ENCODE measurements at regions not wholly inside any gene's neighbourhood (a gene's known extent, or its start where the extent isn't known, plus 50 kb on each side); places are given as distances from the start of the nearest gene placed in this dataset.

DNA sequence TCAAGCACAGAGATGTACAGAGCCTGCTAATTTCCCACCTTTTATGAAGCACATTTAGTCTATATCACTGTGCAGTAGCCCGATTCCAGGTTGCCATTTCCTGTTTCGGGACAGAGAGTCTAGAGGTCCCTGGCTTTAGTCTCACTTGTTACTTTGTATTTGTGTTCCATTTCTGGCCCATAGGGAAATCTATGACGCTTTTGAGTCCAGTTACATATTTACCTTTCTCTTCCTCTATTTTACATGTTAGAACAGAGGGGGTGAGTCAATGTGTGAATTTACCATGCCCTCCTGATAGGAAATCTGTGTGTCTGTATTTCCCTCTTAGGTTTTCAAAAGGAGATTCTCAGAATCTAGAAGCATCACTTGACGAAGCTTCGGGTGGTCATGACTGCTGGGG is 227.1 kb upstream of the ZFHX3 start:
- H3K27me3 ChIP-seq = no peaks in the 10 kb centered on the region
- DNase-seq = no peak
- intact Hi-C loops (cut with DNase I; ENCODE audit: low total_unique reads) (no loop called here), in situ Hi-C loops (cut with MboI; ENCODE audit: low pct_ligation_motif_present in 1 of 4, low pct_unique_long_range_greater_than_20kb in 1 of 4, low sequenced_read_pairs in 3 of 4) (no loop called here)
- H3K36me3 ChIP-seq = no peaks in the 10 kb centered on the region
- H3K4me3 ChIP-seq = no peak overlapping the region
- H3K4me1 ChIP-seq = peaks cover 0 to 11% (median 0%) of the 10 kb centered on the region in 4 donors
- TF ChIP-seq, protein P1, sequence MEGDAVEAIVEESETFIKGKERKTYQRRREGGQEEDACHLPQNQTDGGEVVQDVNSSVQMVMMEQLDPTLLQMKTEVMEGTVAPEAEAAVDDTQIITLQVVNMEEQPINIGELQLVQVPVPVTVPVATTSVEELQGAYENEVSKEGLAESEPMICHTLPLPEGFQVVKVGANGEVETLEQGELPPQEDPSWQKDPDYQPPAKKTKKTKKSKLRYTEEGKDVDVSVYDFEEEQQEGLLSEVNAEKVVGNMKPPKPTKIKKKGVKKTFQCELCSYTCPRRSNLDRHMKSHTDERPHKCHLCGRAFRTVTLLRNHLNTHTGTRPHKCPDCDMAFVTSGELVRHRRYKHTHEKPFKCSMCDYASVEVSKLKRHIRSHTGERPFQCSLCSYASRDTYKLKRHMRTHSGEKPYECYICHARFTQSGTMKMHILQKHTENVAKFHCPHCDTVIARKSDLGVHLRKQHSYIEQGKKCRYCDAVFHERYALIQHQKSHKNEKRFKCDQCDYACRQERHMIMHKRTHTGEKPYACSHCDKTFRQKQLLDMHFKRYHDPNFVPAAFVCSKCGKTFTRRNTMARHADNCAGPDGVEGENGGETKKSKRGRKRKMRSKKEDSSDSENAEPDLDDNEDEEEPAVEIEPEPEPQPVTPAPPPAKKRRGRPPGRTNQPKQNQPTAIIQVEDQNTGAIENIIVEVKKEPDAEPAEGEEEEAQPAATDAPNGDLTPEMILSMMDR (IDR thresholded peaks at IDR 0.05) = peak in 1 of 5 experiments; percentile 30
- TF ChIP-seq POLR2AphosphoS5 (IDR thresholded peaks at IDR 0.05) (no peak), EP300 (IDR thresholded peaks at IDR 0.05; ENCODE audit: low read depth) (no peak), POLR2A (IDR thresholded peaks at IDR 0.05) (no peak)
- WGBS, 2 donors (ENCODE audit: low coverage in 1 of 2) = 36 to 63% methylated on average over 5 of the region's 5 CpGs
- H3K27ac ChIP-seq = peak overlapping the region in 3 of 4 donors; percentile 34 to 68 (median 41)
- no peaks in the 10 kb centered on the region for H3K9me3 ChIP-seq

DNA sequence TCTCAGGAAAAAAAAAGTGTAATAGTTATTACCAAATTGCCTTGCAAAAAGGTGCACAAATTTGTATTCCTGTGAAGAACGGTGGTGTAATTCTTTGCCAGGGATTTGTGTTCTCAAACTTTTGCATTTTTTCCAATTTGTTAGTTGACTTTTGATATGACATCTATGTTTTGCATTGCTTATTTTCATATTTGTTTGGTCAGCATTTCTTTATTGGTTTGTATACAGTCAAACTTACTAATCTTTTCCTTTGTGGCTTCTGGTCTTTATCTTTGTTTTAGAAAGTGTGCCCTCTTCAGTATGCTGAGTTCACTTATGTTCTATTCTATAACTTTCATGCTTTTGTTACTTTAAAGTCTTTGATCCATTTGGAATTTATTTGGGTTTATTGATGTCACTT is 226.2 kb upstream of the ZFHX3 start:
- peak overlapping the region in 1 of 4 donors; percentile 68 for H3K27ac ChIP-seq
- H3K9me3 ChIP-seq = no peaks in the 10 kb centered on the region
- intact Hi-C loops (cut with DNase I; ENCODE audit: low total_unique reads) (no loop called here), in situ Hi-C loops (cut with MboI; ENCODE audit: low pct_ligation_motif_present in 1 of 4, low pct_unique_long_range_greater_than_20kb in 1 of 4, low sequenced_read_pairs in 3 of 4) (no loop called here)
- no peaks in the 10 kb centered on the region for H3K27me3 ChIP-seq
- WGBS, 2 donors (ENCODE audit: low coverage in 1 of 2) = 90 to 91% methylated on average over 1 of the region's 1 CpG
- TF ChIP-seq POLR2AphosphoS5 (IDR thresholded peaks at IDR 0.05) (no peak), POLR2A (IDR thresholded peaks at IDR 0.05) (no peak), EP300 (IDR thresholded peaks at IDR 0.05; ENCODE audit: low read depth) (no peak)
- TF ChIP-seq, protein P1 (IDR thresholded peaks at IDR 0.05) = no peak
- no peak for DNase-seq
- H3K4me3 ChIP-seq = no peak overlapping the region
- H3K4me1 ChIP-seq = peaks cover 0 to 11% (median 0%) of the 10 kb centered on the region in 4 donors
- no peaks in the 10 kb centered on the region for H3K36me3 ChIP-seq

DNA sequence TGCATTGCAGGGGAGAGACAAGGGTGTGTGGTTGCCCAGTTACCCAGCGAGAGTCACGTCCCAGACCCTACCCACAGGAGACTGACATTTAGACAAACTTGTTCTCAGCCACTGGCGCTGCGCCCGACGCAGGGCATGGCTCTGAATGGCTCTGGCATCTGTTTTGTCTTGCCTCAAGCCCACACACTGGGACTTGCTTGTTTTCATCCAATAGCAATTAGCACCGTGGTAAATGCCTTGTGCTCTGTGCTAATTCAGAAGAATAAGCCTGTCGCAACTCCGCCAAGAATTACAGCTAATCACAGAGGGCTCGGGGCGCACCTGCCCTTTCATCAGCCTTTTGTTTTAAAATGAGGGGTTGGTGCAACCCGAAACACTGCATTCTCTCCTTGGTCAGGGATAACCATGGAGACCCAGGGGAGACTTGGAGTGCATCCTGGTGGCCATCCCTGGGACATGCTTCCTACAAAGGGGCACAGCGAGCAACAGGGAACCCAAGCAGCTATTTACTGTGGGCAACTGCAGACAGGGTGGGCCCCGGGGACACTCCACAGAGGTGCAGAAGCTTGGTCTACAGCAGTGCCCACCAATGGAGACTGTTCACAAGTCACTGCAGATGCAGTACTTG is 220.6 kb upstream of the ZFHX3 start:
- H3K36me3 ChIP-seq = no peaks in the 10 kb centered on the region
- no peaks in the 10 kb centered on the region for H3K4me1 ChIP-seq
- H3K9me3 ChIP-seq = no peaks in the 10 kb centered on the region
- TF ChIP-seq EP300 (IDR thresholded peaks at IDR 0.05; ENCODE audit: low read depth) = no peak
- TF ChIP-seq, protein P1 (IDR thresholded peaks at IDR 0.05) = no peak
- no peak for TF ChIP-seq POLR2A (IDR thresholded peaks at IDR 0.05)
- TF ChIP-seq POLR2AphosphoS5 (IDR thresholded peaks at IDR 0.05) = no peak
- no peaks in the 10 kb centered on the region for H3K27me3 ChIP-seq
- WGBS, 2 donors (ENCODE audit: low coverage in 1 of 2) = 80 to 88% methylated on average over 2 to 14 of the region's 14 CpGs
- no peak for DNase-seq
- in situ Hi-C loops (cut with MboI; ENCODE audit: low pct_ligation_motif_present in 1 of 4, low pct_unique_long_range_greater_than_20kb in 1 of 4, low sequenced_read_pairs in 3 of 4) = no loop called here
- no peak overlapping the region for H3K27ac ChIP-seq
- intact Hi-C loops (cut with DNase I; ENCODE audit: low total_unique reads) = no loop called here
- H3K4me3 ChIP-seq = no peak overlapping the region

DNA sequence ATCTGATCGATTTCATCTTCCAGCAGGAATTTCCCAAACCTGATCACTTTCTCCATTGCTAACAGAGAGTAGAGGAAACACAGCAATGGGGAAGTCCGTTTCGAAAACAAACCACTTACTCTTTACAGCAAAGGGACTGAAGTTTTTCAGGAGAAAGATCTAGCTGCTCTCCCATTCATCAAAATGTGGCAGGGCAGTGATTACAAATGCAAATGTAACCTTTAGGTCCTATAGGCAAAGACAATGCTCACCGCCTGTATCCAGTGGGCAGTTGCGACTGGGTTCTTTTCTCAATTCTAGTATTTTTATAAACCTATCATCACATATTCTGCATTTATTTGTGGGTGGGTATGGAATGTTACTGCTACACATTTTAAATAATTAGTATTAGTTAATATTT is 218.0 kb upstream of the ZFHX3 start:
- no peak for TF ChIP-seq POLR2A (IDR thresholded peaks at IDR 0.05)
- no peak for TF ChIP-seq EP300 (IDR thresholded peaks at IDR 0.05; ENCODE audit: low read depth)
- TF ChIP-seq, protein P1 (IDR thresholded peaks at IDR 0.05) = no peak
- H3K4me3 ChIP-seq = no peak overlapping the region
- in situ Hi-C loops (cut with MboI; ENCODE audit: low pct_ligation_motif_present in 1 of 4, low pct_unique_long_range_greater_than_20kb in 1 of 4, low sequenced_read_pairs in 3 of 4) = no loop called here
- no peak for DNase-seq
- intact Hi-C loops (cut with DNase I; ENCODE audit: low total_unique reads) = no loop called here
- no peak overlapping the region for H3K27ac ChIP-seq
- H3K27me3 ChIP-seq = no peaks in the 10 kb centered on the region
- H3K9me3 ChIP-seq = no peaks in the 10 kb centered on the region
- no peaks in the 10 kb centered on the region for H3K4me1 ChIP-seq
- no peaks in the 10 kb centered on the region for H3K36me3 ChIP-seq
- 80 to 90% methylated on average over 4 to 5 of the region's 5 CpGs for WGBS, 2 donors (ENCODE audit: low coverage in 1 of 2)
